Activated T-cell treated with anti-CD3 and anti-CD28 coated beads, Interleukin-2, amount 50 U/mL, for 72 hours (primary cell): ENCODE measurements at regions not wholly inside any gene's neighbourhood (a gene's known extent, or its start where the extent isn't known, plus 50 kb on each side); places are given as distances from the start of the nearest gene placed in this dataset.

Experiments used
- ATAC-seq, 2 donors: fragments of 150-1000 bp; cut with Tn5 transposase; replicated peaks in 1 of 2; 2 replicates each; pipeline ENCODE4 v1.10.0; 2021; ENCODE audit warnings: moderate library complexity in 2 of 2, mild to moderate bottlenecking in 1 of 2
- DNase-seq, 2 donors: peaks; one replicate each; pipeline ENCODE4 v3.0.0; 2021 to 2022; ENCODE audit warnings: mixed read lengths in 1 of 2
- H3K27ac Mint-ChIP-seq: one replicate; pipeline ENCODE4 v1.8.0; 2022; ENCODE audit warnings: mild to moderate bottlenecking, moderate library complexity, mixed read lengths
- H3K27me3 Mint-ChIP-seq: one replicate; pipeline ENCODE4 v1.8.0; 2022; ENCODE audit warnings: low read depth, mixed read lengths
- H3K36me3 Mint-ChIP-seq, 2 donors: one replicate each; pipeline ENCODE4 v1.8.0; 2022; ENCODE audit warnings: mixed read lengths in 2 of 2, mild to moderate bottlenecking in 1 of 2; ENCODE audit not compliant: insufficient read depth in 2 of 2
- H3K4me1 Mint-ChIP-seq: one replicate; pipeline ENCODE4 v1.8.0; 2022; ENCODE audit warnings: low read depth, mixed read lengths
- H3K4me3 Mint-ChIP-seq, 2 donors: one replicate each; pipeline ENCODE4 v1.8.0; 2022; ENCODE audit warnings: mild to moderate bottlenecking in 2 of 2, mixed read lengths in 2 of 2, moderate library complexity in 2 of 2
- H3K9me3 Mint-ChIP-seq, 2 donors: one replicate each; pipeline ENCODE4 v1.8.0; 2022; ENCODE audit warnings: mixed read lengths in 2 of 2

- DNase-seq (no peak), ATAC-seq (no peak)
- Mint-ChIP-seq H3K4me1 (no peaks in the 10 kb centered on the region), H3K27me3 (peaks cover 27% of the 10 kb centered on the region), H3K4me3 (no peak overlapping the region), H3K36me3 (no peaks in the 10 kb centered on the region), H3K9me3 (peaks cover 0 to 1% of the 10 kb centered on the region in 2 donors), H3K27ac (no peak overlapping the region)
Measured at GRCh38 chr5:73994963-73995362, 369.0 kb downstream of the ARHGEF28 start.
